Glomerular visceral epithelial cell (primary cell): ENCODE measurements at regions not wholly inside any gene's neighbourhood (a gene's known extent, or its start where the extent isn't known, plus 50 kb on each side); places are given as distances from the start of the nearest gene placed in this dataset.

Source experiments
- DNase-seq: peaks from one replicate; pipeline ENCODE4 v3.0.0-alpha.2; 2016; ENCODE audit errors: extremely low spot score

- no peak for DNase-seq
Measured at GRCh38 chr4:43959976-43960375, 488.6 kb downstream of the KCTD8 start.

GRCh38 chr4:43968011-43968410, 480.6 kb downstream of the KCTD8 start:
- no peak for DNase-seq

- no peak for DNase-seq
Measured at GRCh38 chr4:43983610-43984009, 465.0 kb downstream of the KCTD8 start.

GRCh38 chr4:43987331-43987944, 461.2 kb downstream of the KCTD8 start:
- no peak for DNase-seq

- no peak for DNase-seq
Measured at GRCh38 chr4:43990551-43990950, 458.1 kb downstream of the KCTD8 start.

- no peak for DNase-seq
Measured at GRCh38 chr4:43990963-43991362, 457.6 kb downstream of the KCTD8 start.

GRCh38 chr4:43992552-43992951, 456.1 kb downstream of the KCTD8 start:
- no peak for DNase-seq

GRCh38 chr4:43993196-43993902, 455.3 kb downstream of the KCTD8 start:
- DNase-seq, result no peak

- DNase-seq, result no peak
Measured at GRCh38 chr4:43999669-44000068, 448.9 kb downstream of the KCTD8 start.

- DNase-seq, result no peak
Measured at GRCh38 chr4:44002368-44002767, 446.2 kb downstream of the KCTD8 start.

GRCh38 chr4:44016570-44017421, 431.8 kb downstream of the KCTD8 start:
- DNase-seq, result no peak

- DNase-seq, result no peak
Measured at GRCh38 chr4:44017422-44017739, 431.2 kb downstream of the KCTD8 start.

- no peak for DNase-seq
Measured at GRCh38 chr4:44019721-44020120, 428.9 kb downstream of the KCTD8 start.

GRCh38 chr4:44025376-44026020, 423.1 kb downstream of the KCTD8 start:
- DNase-seq, result no peak

- no peak for DNase-seq
Measured at GRCh38 chr4:44038811-44039210, 409.8 kb downstream of the KCTD8 start.

GRCh38 chr4:44046491-44046890, 402.1 kb downstream of the KCTD8 start:
- DNase-seq, result no peak

- no peak for DNase-seq
Measured at GRCh38 chr4:44056721-44057151, 391.9 kb downstream of the KCTD8 start.

- no peak for DNase-seq
Measured at GRCh38 chr4:44070843-44071242, 377.8 kb downstream of the KCTD8 start.

GRCh38 chr4:44071959-44072955, 376.4 kb downstream of the KCTD8 start:
- DNase-seq, result no peak

GRCh38 chr4:44086753-44087152, 361.9 kb downstream of the KCTD8 start:
- no peak for DNase-seq

GRCh38 chr4:44093390-44093789, 355.2 kb downstream of the KCTD8 start:
- DNase-seq, result no peak
